Thymus (tissue), 11 donors: ENCODE measurements at regions not wholly inside any gene's neighbourhood (a gene's known extent, or its start where the extent isn't known, plus 50 kb on each side); places are given as distances from the start of the nearest gene placed in this dataset.

Experiments used
- DNase-seq, 9 donors: peaks; one replicate each; pipeline ENCODE4 v3.0.0-alpha.2; 2013; ENCODE audit warnings: low spot score in 9 of 9, low read depth in 6 of 9, missing footprints in 1 of 9
- H3K27ac ChIP-seq, 2 donors: one replicate each; pipeline ENCODE4 v1.5.1; 2013; ENCODE audit warnings: control low read depth in 1 of 2, low read depth in 1 of 2, low read length in 1 of 2, mild to moderate bottlenecking in 1 of 2, moderate library complexity in 1 of 2
- H3K27me3 ChIP-seq, 2 donors: one replicate each; pipeline ENCODE4 v1.5.1; 2013; ENCODE audit warnings: low read length in 1 of 2; ENCODE audit not compliant: control insufficient read depth in 2 of 2, insufficient read depth in 1 of 2
- H3K36me3 ChIP-seq, 2 donors: one replicate each; pipeline ENCODE4 v1.5.1; 2013; ENCODE audit warnings: low read length in 1 of 2, mild to moderate bottlenecking in 1 of 2, moderate library complexity in 1 of 2; ENCODE audit not compliant: control insufficient read depth in 2 of 2, insufficient read depth in 2 of 2
- H3K4me1 ChIP-seq, 2 donors: one replicate each; pipeline ENCODE4 v1.5.1; 2013; ENCODE audit warnings: low read length in 2 of 2; ENCODE audit not compliant: control insufficient read depth in 2 of 2, insufficient read depth in 2 of 2
- H3K4me3 ChIP-seq, 2 donors: one replicate each; pipeline ENCODE4 v1.5.1; 2013; ENCODE audit warnings: low read length in 2 of 2, control low read depth in 1 of 2, mild to moderate bottlenecking in 1 of 2
- H3K9me3 ChIP-seq, 2 donors: one replicate each; pipeline ENCODE4 v1.5.1; 2013; ENCODE audit warnings: low read length in 1 of 2, mild to moderate bottlenecking in 1 of 2; ENCODE audit not compliant: control insufficient read depth in 2 of 2, insufficient read depth in 1 of 2
- WGBS: extraction: QIAGEN DNeasy Blood & Tissue Kit; methylation state at CpG from one replicate; pipeline ENCODE4 v1.1.7; 2013; 5-methylcytosine and 5-hydroxymethylcytosine counted together
- donor health status: healthy.

GRCh38 chr11:100619484-100619883 lies 67.6 kb upstream of the ARHGAP42 start:
- no peak overlapping the region for H3K27ac ChIP-seq

GRCh38 chr11:100622404-100622803 lies 64.7 kb upstream of the ARHGAP42 start:
- DNase-seq: no peak
- H3K4me3 ChIP-seq: no peak overlapping the region
- H3K27ac ChIP-seq: no peak overlapping the region
- H3K27me3 ChIP-seq: no peaks in the 10 kb centered on the region
- H3K4me1 ChIP-seq: no peaks in the 10 kb centered on the region
- no peaks in the 10 kb centered on the region for H3K36me3 ChIP-seq
- WGBS: 95% methylated on average over 1 of the region's 1 CpG
- peaks cover 2 to 13% of the 10 kb centered on the region in 2 donors for H3K9me3 ChIP-seq

More at GRCh38 chr11:100619484-100619883, 67.6 kb upstream of the ARHGAP42 start:
- H3K4me3 ChIP-seq: no peak overlapping the region
- H3K9me3 ChIP-seq: peaks cover 2 to 13% of the 10 kb centered on the region in 2 donors
- no peaks in the 10 kb centered on the region for H3K4me1 ChIP-seq
- H3K27me3 ChIP-seq: no peaks in the 10 kb centered on the region
- no peak for DNase-seq
- no peaks in the 10 kb centered on the region for H3K36me3 ChIP-seq
- 32% methylated on average over 2 of the region's 2 CpGs for WGBS

GRCh38 chr11:100624346-100624745 lies 62.7 kb upstream of the ARHGAP42 start:
- Histone ChIP-seq H3K4me3 (no peak overlapping the region), H3K27me3 (no peaks in the 10 kb centered on the region), H3K36me3 (no peaks in the 10 kb centered on the region), H3K9me3 (peaks cover 2 to 13% of the 10 kb centered on the region in 2 donors), H3K4me1 (no peaks in the 10 kb centered on the region), H3K27ac (no peak overlapping the region)
- 86% methylated on average over 2 of the region's 2 CpGs for WGBS
- no peak for DNase-seq

GRCh38 chr11:100625041-100625440 lies 62.0 kb upstream of the ARHGAP42 start:
- DNase-seq: no peak
- Histone ChIP-seq H3K9me3 (peaks cover 2 to 13% of the 10 kb centered on the region in 2 donors), H3K27ac (no peak overlapping the region), H3K36me3 (no peaks in the 10 kb centered on the region), H3K4me1 (no peaks in the 10 kb centered on the region), H3K27me3 (no peaks in the 10 kb centered on the region), H3K4me3 (no peak overlapping the region)
- 90% methylated on average over 4 of the region's 4 CpGs for WGBS

- DNase-seq: no peak
- Histone ChIP-seq H3K4me1 (no peaks in the 10 kb centered on the region), H3K36me3 (no peaks in the 10 kb centered on the region), H3K27ac (no peak overlapping the region), H3K4me3 (no peak overlapping the region), H3K9me3 (no peaks in the 10 kb centered on the region), H3K27me3 (no peaks in the 10 kb centered on the region)
- 95% methylated on average over 1 of the region's 1 CpG for WGBS
Measured at GRCh38 chr11:100629671-100630070, 57.4 kb upstream of the ARHGAP42 start.

DNA sequence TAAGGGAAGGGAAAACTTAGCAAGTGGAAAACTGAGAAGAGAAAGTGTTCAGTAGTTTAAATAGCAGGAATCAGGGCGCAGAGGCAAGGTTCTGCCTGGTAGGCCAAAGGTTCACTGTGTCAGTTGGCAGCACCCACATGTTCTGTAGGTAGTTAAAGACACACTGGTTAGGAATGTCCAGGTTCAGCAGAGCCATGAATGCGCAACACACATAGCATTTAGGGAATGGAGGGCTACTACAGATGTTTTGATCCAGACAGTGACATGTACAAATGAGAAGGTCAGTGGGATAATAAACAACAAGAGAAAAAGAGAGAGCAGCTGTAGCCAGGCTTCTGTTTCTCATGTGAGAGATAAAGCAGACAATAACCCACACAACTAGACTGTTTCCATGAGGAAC lies 56.2 kb upstream of the ARHGAP42 start:
- no peak for DNase-seq
- Histone ChIP-seq H3K36me3 (no peaks in the 10 kb centered on the region), H3K27me3 (no peaks in the 10 kb centered on the region), H3K4me1 (no peaks in the 10 kb centered on the region), H3K27ac (no peak overlapping the region), H3K4me3 (no peak overlapping the region), H3K9me3 (no peaks in the 10 kb centered on the region)
- 94% methylated on average over 2 of the region's 2 CpGs for WGBS

DNA sequence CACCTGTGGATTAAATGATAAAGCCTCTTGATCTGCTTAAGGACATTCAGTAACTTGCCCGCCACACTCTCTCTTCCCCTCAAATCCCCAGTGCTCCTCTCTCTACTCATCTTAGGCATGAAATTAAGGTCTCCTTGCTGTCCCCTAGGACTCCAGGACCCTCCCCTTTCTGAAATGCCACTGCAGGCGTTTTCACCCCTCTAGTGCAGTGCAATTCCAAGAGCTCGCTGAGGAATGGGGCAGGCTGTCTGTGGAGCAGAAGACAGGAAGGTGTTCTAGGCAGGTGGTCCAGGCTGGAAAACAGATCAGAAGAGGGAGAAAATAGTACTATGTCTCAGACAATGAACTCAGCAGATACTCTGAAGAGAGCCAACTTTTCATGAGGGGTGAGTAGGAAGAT lies 55.8 kb upstream of the ARHGAP42 start:
- H3K9me3 ChIP-seq: no peaks in the 10 kb centered on the region
- WGBS: 92% methylated on average over 3 of the region's 3 CpGs
- H3K27ac ChIP-seq: no peak overlapping the region
- H3K27me3 ChIP-seq: no peaks in the 10 kb centered on the region
- no peak overlapping the region for H3K4me3 ChIP-seq
- H3K4me1 ChIP-seq: no peaks in the 10 kb centered on the region
- DNase-seq: no peak
- H3K36me3 ChIP-seq: no peaks in the 10 kb centered on the region

- Histone ChIP-seq H3K4me1 (no peaks in the 10 kb centered on the region), H3K27me3 (no peaks in the 10 kb centered on the region), H3K36me3 (no peaks in the 10 kb centered on the region), H3K4me3 (no peak overlapping the region), H3K27ac (no peak overlapping the region), H3K9me3 (no peaks in the 10 kb centered on the region)
- 64% methylated on average over 5 of the region's 5 CpGs for WGBS
- DNase-seq: no peak
Measured at GRCh38 chr11:100632941-100633452, 54.1 kb upstream of the ARHGAP42 start.

- Histone ChIP-seq H3K27me3 (no peaks in the 10 kb centered on the region), H3K27ac (no peak overlapping the region), H3K9me3 (no peaks in the 10 kb centered on the region), H3K4me3 (no peak overlapping the region), H3K36me3 (no peaks in the 10 kb centered on the region), H3K4me1 (no peaks in the 10 kb centered on the region)
- no peak for DNase-seq
- WGBS: 69% methylated on average over 3 of the region's 3 CpGs
Measured at GRCh38 chr11:100635194-100635593, 51.9 kb upstream of the ARHGAP42 start.

DNA sequence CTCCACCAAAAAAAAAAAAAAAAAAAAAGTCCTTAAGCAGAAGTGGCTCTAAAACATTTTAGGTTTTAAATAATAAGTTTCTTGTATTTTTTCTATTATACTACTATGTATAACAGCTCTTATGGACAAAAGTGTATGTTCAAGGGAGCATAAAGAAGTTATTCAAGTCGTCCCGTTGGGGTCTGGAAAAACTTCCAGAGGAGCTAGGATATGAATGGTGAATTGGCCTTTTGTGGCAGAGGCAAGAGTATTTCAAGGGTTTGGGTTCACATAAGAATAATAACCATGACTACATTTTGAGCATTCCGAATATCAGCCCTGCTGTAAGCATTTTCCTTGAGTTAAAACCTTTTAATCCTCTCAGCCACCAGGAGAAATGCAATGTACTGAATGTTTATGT lies 50.6 kb upstream of the ARHGAP42 start:
- no peak overlapping the region for H3K27ac ChIP-seq
- no peak for DNase-seq
- H3K4me1 ChIP-seq: no peaks in the 10 kb centered on the region
- no peaks in the 10 kb centered on the region for H3K36me3 ChIP-seq
- H3K4me3 ChIP-seq: no peak overlapping the region
- WGBS: 97% methylated on average over 3 of the region's 3 CpGs
- H3K9me3 ChIP-seq: no peaks in the 10 kb centered on the region
- no peaks in the 10 kb centered on the region for H3K27me3 ChIP-seq
